ENCODE measurements at regions not wholly inside any gene's neighbourhood (a gene's known extent, or its start where the extent isn't known, plus 50 kb on each side); places are given as distances from the start of the nearest gene placed in this dataset.
"Not testable (repeated sequence)": the region's sequence is repeated elsewhere in the genome, so short reads cannot be mapped to it uniquely, and the experiment has no call there.

- DNase-seq: no peak
These were observed 407.2 kb downstream of the KCNRG start for GRCh38 chr13:50422181-50423148.

GRCh38 chr13:50424993-50425392 is 409.7 kb downstream of the KCNRG start:
- DNase-seq: no peak

- no peak for DNase-seq
These were observed 410.5 kb downstream of the KCNRG start for GRCh38 chr13:50425772-50426171.

GRCh38 chr13:50426927-50427326 is 411.7 kb downstream of the KCNRG start:
- DNase-seq: no peak

- not testable (repeated sequence) for DNase-seq
These were observed 412.3 kb downstream of the KCNRG start for GRCh38 chr13:50427511-50427910.

- DNase-seq: no peak
These were observed 413.1 kb downstream of the KCNRG start for GRCh38 chr13:50428183-50428877.

- DNase-seq: no peak
These were observed 408.5 kb downstream of the DLEU7 start for GRCh38 chr13:50435011-50435410.

- no peak for DNase-seq
These were observed 406.2 kb downstream of the DLEU7 start for GRCh38 chr13:50437252-50437651.

GRCh38 chr13:50438351-50438750 is 405.1 kb downstream of the DLEU7 start:
- DNase-seq: no peak

- DNase-seq: no peak
These were observed 402.4 kb downstream of the DLEU7 start for GRCh38 chr13:50441130-50441529.

- no peak for DNase-seq
These were observed 398.8 kb downstream of the DLEU7 start for GRCh38 chr13:50444726-50445125.

GRCh38 chr13:50446611-50447010 is 396.9 kb downstream of the DLEU7 start:
- no peak for DNase-seq

GRCh38 chr13:50448535-50448998 is 394.9 kb downstream of the DLEU7 start:
- DNase-seq: no peak

GRCh38 chr13:50449465-50449864 is 394.0 kb downstream of the DLEU7 start:
- DNase-seq: no peak

- no peak for DNase-seq
These were observed 393.2 kb downstream of the DLEU7 start for GRCh38 chr13:50450279-50450678.

- no peak for DNase-seq
These were observed 391.9 kb downstream of the DLEU7 start for GRCh38 chr13:50451609-50452008.

- DNase-seq: no peak
These were observed 391.5 kb downstream of the DLEU7 start for GRCh38 chr13:50452028-50452427.

GRCh38 chr13:50452756-50453155 is 390.7 kb downstream of the DLEU7 start:
- DNase-seq: no peak

- no peak for DNase-seq
These were observed 390.3 kb downstream of the DLEU7 start for GRCh38 chr13:50453188-50453587.

- DNase-seq: no peak
These were observed 387.4 kb downstream of the DLEU7 start for GRCh38 chr13:50456111-50456510.

- DNase-seq: no peak
These were observed 385.8 kb downstream of the DLEU7 start for GRCh38 chr13:50457415-50458393.

- DNase-seq: no peak
These were observed 384.4 kb downstream of the DLEU7 start for GRCh38 chr13:50459046-50459445.

GRCh38 chr13:50459658-50460057 is 383.8 kb downstream of the DLEU7 start:
- no peak for DNase-seq
